OCI-LY1 (cell line): ENCODE measurements at regions not wholly inside any gene's neighbourhood (a gene's known extent, or its start where the extent isn't known, plus 50 kb on each side); places are given as distances from the start of the nearest gene placed in this dataset.

Source experiments
- EZH2 ChIP-seq: fragments of 200-600 bp; sonication (generic), shearing (Covaris generic); IDR thresholded peaks from 2 replicates; pipeline ENCODE4 v1.8.0; 2017; ENCODE audit warnings: borderline replicate concordance, mixed run types, mild to moderate bottlenecking, antibody characterized with exemption, low read length, moderate library complexity, mixed read lengths
- TF ChIP-seq, protein P1 (sequence below): fragments of 200-600 bp; sonication (generic), shearing (Covaris generic); IDR thresholded peaks from 2 replicates; pipeline ENCODE4 v1.5.1; 2017; ENCODE audit warnings: mild to moderate bottlenecking, antibody characterized with exemption, low read length, moderate library complexity, mixed read lengths

DNA sequence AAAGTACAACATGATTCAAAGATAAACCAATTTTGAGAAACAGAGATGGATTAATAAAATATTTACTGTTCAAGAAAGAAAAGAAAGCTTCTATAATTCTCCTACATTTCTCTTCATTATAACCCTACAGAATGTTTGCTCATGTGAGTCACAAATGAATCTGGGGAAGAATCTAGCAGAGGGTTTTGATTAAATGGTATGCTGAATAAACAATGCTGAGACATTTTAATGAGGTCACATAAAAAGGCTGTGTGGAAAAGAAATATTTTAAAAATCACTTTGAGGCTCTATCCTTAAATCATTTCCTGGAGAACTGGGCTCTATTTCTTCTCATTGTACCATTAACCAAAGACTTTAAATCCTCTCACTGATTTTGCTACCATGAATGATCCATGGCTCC, 727.7 kb downstream of the NTRK3 start:
- TF ChIP-seq, protein P1, sequence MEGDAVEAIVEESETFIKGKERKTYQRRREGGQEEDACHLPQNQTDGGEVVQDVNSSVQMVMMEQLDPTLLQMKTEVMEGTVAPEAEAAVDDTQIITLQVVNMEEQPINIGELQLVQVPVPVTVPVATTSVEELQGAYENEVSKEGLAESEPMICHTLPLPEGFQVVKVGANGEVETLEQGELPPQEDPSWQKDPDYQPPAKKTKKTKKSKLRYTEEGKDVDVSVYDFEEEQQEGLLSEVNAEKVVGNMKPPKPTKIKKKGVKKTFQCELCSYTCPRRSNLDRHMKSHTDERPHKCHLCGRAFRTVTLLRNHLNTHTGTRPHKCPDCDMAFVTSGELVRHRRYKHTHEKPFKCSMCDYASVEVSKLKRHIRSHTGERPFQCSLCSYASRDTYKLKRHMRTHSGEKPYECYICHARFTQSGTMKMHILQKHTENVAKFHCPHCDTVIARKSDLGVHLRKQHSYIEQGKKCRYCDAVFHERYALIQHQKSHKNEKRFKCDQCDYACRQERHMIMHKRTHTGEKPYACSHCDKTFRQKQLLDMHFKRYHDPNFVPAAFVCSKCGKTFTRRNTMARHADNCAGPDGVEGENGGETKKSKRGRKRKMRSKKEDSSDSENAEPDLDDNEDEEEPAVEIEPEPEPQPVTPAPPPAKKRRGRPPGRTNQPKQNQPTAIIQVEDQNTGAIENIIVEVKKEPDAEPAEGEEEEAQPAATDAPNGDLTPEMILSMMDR: no peak
- TF ChIP-seq EZH2: no peak
